GM18502 (cell line): ENCODE measurements at regions not wholly inside any gene's neighbourhood (a gene's known extent, or its start where the extent isn't known, plus 50 kb on each side); places are given as distances from the start of the nearest gene placed in this dataset.

Experiments
- ATAC-seq: cut with Tn5 transposase; IDR thresholded peaks from one replicate; pipeline ENCODE4 v1.9.1; 2021; ENCODE audit warnings: mild to moderate bottlenecking; ENCODE audit not compliant: unreplicated experiment, poor library complexity

DNA sequence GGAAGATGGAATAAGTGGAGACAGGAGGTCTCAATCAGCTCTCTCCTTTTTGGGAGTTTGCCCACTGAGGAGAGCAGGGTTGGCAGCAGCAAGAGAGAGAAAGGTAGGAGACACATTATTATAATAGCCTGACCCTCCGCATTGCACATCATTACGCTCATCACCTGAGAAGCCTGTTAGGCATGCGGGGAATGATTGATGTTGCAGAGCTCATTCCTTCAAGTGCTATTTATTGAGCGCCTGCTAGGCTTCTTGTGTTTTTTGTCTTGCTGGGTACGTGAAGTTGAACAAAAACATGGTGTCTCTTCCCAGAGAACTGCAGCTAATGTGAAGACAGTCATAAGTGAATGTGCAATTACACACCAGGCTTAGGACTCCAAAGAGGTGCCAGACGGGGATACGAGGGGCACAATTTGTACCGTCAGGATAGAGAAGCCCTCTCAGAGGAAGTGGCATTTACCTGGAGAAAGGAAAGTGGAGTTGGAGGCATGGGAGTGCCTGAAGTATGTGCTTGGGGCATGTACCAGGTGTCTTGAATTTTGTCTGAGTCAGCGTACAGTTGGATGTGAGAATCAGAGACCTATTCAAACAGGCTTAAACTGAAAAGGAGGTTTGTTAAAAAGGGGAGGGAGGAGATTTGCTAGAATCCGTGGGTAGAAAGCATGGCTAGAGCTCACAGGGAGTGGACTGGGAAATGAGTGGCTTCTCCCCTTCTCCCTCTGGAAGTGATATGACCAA lies 90.2 kb upstream of the SOD3 start:
- ATAC-seq = no peak

- no peak for ATAC-seq
Measured at GRCh38 chr4:24713604-24714003, 81.8 kb upstream of the SOD3 start.

DNA sequence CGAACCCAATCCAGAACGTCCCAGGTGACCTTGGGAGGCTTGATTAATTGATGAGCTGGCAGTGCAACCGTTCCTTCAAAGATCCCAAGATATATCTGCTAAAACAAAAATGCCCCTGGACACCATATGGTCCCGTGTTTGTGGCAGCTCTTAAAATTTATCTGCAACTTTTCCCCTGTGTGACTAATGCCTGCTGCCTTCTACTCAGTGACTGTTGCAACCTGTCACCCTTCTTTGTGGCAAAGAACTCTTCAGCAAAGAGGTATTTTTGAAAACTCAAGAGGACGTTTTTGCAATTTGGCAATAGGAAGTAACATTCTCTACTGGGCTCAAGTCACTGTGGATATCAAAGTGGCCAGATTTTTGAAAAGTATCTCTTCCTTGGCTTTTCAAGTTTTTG lies 75.8 kb upstream of the SOD3 start:
- no peak for ATAC-seq

DNA sequence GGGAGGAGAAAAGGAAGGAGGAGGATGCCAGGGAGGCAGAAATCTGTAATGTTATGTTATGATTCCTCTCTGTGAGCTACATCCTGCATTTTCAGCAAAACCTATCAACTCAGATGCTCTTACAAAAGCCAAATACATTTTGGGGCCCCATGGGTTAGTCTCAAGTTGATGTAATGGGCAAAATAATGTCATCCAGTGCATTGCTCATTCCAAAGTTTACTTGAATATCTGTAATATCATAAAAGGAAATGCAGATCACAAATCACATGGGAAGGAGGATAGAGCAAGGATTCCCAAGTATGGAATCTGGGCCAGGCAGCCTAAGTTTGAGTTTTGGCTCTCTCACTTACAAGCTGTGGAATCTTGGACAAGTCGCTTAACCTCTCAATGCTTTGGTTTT lies 74.9 kb upstream of the SOD3 start:
- ATAC-seq = no peak

- ATAC-seq = no peak
Measured at GRCh38 chr4:24720979-24721378, 74.4 kb upstream of the SOD3 start.

DNA sequence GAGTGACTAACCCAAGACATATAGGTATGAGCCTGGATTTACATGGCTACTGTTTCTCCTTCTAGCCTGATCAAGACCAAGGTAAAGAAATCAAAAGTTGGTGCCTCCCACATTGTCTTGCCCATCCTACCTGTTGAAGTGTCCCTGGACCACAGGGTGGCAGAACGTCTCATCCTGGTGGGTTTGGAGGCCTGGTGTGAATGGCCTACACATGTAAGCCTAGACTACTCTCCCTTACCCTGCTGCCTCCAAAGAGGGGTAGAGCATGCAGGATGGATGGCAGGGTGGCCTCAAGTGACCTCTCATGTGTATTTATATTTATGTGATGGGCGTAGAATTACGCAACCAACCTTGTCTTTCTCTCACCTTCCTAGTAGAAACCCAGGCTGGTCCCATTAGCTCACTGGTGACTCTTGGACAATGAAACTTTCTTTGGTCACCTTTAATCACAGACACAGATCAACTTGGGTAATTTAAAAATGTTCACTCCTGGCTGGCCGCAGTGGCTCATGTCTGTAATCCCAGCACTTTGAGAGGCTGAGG lies 73.3 kb upstream of the SOD3 start:
- ATAC-seq = no peak

DNA sequence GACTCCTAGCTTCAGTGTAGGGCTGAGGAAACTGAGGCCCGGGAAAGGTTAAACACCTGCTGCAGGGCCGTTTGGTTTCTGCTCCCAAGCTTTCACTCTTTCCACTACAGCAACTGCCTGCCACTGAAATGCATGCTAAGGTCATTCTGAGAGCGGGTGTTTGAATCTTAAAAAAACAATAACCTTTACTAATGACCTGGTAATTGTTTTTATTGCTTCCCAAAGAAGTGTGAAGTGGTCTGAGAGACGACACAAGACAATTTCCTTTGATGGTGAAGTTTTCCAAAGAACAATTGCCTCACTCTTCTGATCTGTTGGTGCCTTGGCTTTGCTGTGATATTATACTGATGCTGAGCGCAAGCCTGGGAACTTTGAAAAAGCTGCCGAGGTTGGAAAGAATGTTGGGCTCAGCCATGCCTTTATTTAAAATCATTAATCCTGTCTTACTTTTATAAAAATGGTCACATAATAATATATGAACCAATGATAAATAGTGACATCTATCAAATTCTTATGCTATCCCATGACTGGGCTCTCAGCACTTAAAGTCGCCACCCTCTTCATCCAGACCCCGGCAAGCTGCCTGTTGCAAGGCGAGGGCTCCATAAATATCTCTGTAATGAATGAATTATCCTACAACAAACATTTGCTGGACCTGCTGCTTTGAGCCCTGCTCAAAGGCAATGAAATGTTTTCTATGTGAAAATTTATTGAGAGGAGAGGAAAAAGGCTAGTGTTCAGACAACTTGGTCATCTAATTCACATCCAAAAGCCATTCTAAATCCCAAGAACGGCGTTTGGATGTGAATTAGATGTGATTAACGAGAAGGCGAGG lies 67.8 kb upstream of the SOD3 start:
- no peak for ATAC-seq

DNA sequence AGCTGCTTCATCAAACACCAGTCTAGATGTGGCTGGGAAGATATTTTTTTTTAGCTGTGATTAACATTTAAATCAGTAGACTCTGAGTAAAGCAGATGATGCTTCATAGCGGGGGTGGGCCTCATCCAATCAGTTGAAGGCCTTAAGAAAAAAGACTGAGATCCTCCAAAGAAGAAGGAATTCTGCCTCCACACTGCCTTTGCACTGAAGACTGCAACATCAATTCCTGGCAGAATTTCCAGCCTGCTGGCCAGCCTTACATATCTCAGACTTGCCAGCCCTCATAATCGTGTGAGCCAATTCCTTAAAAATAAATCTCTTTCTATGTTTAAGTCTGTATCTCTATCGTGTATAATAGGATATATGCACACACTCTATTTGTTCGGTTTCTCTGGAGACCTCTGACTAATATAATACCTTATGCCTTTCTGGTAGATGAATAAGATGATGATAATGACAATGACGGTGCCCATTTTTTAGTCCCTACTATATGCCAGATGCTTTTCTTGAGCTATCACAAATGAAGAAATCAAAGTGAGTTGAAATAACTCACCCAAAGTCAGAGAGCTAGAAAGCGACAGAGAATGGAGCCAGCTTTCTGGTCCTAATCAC lies 66.1 kb upstream of the SOD3 start:
- ATAC-seq = no peak

- no peak for ATAC-seq
Measured at GRCh38 chr4:24730256-24731001, 64.9 kb upstream of the SOD3 start.

- no peak for ATAC-seq
Measured at GRCh38 chr4:24731448-24731847, 63.9 kb upstream of the SOD3 start.

- no peak for ATAC-seq
Measured at GRCh38 chr4:24734511-24734910, 60.9 kb upstream of the SOD3 start.

DNA sequence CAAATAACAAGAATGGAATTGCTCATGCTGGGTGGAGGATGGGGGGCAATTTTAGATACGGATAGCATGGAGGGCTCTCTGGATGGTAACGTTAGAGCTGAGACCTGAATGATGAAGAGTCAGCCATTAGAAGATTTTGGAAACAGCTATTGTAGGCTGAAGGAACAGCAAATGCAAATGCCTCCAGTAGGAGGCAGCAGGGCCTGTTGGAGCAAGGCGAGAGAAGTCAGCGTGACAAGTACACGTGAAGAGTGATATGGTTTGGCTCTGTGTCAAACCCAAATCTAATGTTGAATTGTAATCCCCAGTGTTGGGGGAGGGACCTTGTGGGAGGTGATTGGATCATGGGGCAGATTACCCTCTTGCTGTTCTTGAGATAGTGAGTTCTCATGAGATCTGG lies 59.3 kb upstream of the SOD3 start:
- ATAC-seq = no peak

DNA sequence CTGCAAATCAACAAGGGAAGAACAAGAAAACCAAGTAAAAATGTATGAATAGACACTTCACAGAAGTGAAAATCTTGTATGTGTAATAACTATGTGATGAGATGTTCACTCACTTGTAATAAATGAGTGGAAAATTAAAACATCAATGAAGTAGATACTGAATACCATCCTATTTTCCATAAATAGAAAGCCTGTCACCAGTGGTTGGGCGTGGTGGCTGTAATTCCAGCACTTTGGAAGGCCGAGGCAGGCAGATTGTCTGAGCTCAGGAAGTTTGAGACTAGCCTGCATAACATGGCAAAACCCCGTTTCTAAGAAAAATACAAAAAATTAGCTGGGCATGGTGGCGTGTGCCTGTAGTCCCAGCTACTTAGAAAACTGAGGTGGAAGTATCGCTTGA lies 53.5 kb upstream of the SOD3 start:
- ATAC-seq = no peak

DNA sequence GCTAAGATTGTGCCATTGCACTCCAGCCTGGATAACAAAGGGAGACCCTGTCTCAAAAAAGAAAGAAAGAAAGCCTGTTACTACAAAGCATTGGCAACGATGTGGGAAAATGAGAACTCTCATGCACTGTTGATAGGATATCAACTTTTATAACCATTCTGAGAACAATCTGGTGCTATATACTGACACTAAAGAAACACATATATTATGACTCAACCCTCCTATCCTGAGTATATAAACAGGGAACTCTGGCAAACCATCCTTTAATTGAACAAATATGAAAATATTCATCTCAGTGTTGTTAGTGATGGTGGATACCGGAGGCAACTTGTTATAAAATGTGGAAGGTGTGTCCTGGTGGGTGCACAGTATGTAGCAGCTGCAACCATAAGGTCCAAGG lies 53.0 kb upstream of the SOD3 start:
- ATAC-seq = no peak

GRCh38 chr4:24742773-24743172 lies 52.6 kb upstream of the SOD3 start:
- ATAC-seq = no peak

DNA sequence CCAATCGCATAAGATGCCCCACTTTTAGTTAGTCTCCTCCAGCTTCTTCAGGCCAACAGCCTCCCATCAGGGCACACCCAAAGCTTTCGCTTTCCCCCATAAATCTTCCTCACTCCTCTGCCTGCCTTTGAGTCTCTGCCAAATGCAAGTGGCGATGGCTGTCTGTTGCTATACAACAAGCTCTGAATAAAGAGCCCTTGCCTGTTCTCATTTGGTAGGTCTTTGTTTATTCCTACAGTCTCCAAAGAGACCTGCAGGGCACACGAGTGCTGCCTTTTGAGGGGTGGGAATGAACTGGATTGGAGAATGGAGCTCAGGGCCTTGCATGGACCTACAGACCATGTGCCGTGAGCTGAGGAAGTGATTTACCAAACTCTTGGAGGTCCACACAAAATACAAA lies 52.2 kb upstream of the SOD3 start:
- no peak for ATAC-seq

- no peak for ATAC-seq
Measured at GRCh38 chr4:24743927-24744326, 51.4 kb upstream of the SOD3 start.

GRCh38 chr4:24745172-24745895 lies 50.0 kb upstream of the SOD3 start:
- no peak for ATAC-seq
